Heart right ventricle (tissue), 16 donors: ENCODE measurements at regions not wholly inside any gene's neighbourhood (a gene's known extent, or its start where the extent isn't known, plus 50 kb on each side); places are given as distances from the start of the nearest gene placed in this dataset.

ENCODE experiments used
- ATAC-seq, 8 donors: fragments of 200-7000 bp; cut with Tn5 transposase; one replicate each; pipeline ENCODE4 v1.9.1; 2020; ENCODE audit warnings: mild to moderate bottlenecking in 8 of 8, moderate library complexity in 8 of 8, moderate number of reproducible peaks in 1 of 8
- DNase-seq, 2 donors: peaks; one replicate each; pipeline ENCODE4 v3.0.0-alpha.2; 2020
- H3K27ac ChIP-seq, 10 donors: fragments of 200-600 bp; sonication (generic) in 2 of 10; one replicate each; pipeline versions ENCODE4 v1.5.0 to v1.8.0; 2020 to 2022; ENCODE audit warnings: mild to moderate bottlenecking in 3 of 10
- H3K27me3 ChIP-seq, 7 donors: fragments of 200-600 bp; one replicate each; pipeline ENCODE4 v1.8.0; 2021 to 2022; ENCODE audit warnings: mild to moderate bottlenecking in 2 of 7
- H3K36me3 ChIP-seq, 9 donors: fragments of 200-600 bp; sonication (generic) in 1 of 9; one replicate each; pipeline versions ENCODE4 v1.5.0 to v1.8.0; 2020 to 2022; ENCODE audit warnings: mild to moderate bottlenecking in 2 of 9
- H3K4me1 ChIP-seq, 9 donors: fragments of 200-600 bp; sonication (generic) in 1 of 9; one replicate each; pipeline versions ENCODE4 v1.5.0 to v1.8.0; 2020 to 2022; ENCODE audit warnings: mild to moderate bottlenecking in 4 of 9
- H3K4me3 ChIP-seq, 10 donors: fragments of 200-600 bp; sonication (generic) in 2 of 10; one replicate each; pipeline versions ENCODE4 v1.5.0 to v1.8.0; 2020 to 2022; ENCODE audit warnings: mild to moderate bottlenecking in 7 of 10, moderate library complexity in 2 of 10
- H3K9me3 ChIP-seq, 11 donors: fragments of 200-600 bp in 10 of 11; sonication (generic) in 2 of 11; one replicate each; pipeline versions ENCODE4 v1.5.0 to v1.8.0; 2013 to 2022; ENCODE audit warnings: mild to moderate bottlenecking in 2 of 11, control low read depth in 1 of 11, moderate library complexity in 1 of 11
- CTCF ChIP-seq, 9 donors: fragments of 200-600 bp; sonication (generic) in 2 of 9; IDR thresholded peaks; one replicate each; pipeline versions ENCODE4 v1.5.0 to v1.8.0; 2021 to 2022; ENCODE audit warnings: antibody characterized with exemption in 9 of 9, mild to moderate bottlenecking in 5 of 9, moderate library complexity in 1 of 9
- WGBS, 2 donors: extraction: QIAGEN DNeasy Blood & Tissue Kit; methylation state at CpG; one replicate each; pipeline ENCODE4 v1.1.7; 2013; ENCODE audit warnings: inconsistent platforms in 1 of 2; 5-methylcytosine and 5-hydroxymethylcytosine counted together
- intact Hi-C, 10 donors: fragments of 100-400 bp; cut with DNase I; formaldehyde crosslinking; loops; one replicate each; pipeline versions ENCODE4 v1.11.1 to v1.14.2; 2022
- donor health status: Arrhythmogenic right ventricular cardiomyopathy.
- donor health status: ischemic (EF 13 %, LVEDD 7.1; RV severe dilation, severe dysfunction).
- donor health status: healthy with polysubstance abuse.
- donor health status: DM: no; HTN: yes; CAD: no.
- donor health status: DM: no; HTN: no; CAD: no.
- donor health status: ischemic (EF 25% LVEDD 6.9; RV normal size, moderate dysfunction).
- donor health status: ischemic (EF 25% LVEDD 5.7; RV mildly dilated, moderate dysfunction).
- donor health status: healthy.
- donor health status: DM: yes; HTN: yes; CAD: no.
- donor health status: Ischemic cardiomyopathy.
- donor health status: ischemic (EF 35%, LVEDD 5.7; RV mildly dilated, moderate dysfunction).
- donor health status: nonischemic (EF 11% LVEDD 7.7; RV severe dilation, severe dysfunction).
- donor health status: DM: yes; HTN: yes; CAD: no.
- donor health status: PGD.
- donor health status: ischemic (EF 29% LVEDD 5.4; RV normal size, mild dysfunction).
- donor health status: nonischemic (EF 23%, LVEDD 6.1; RV moderate dilation, normal function).

- H3K27ac ChIP-seq: no peak overlapping the region
- intact Hi-C loops: loop anchor here in 6 of 10 donors (5.0 to 10.0 kb wide), 6 partner anchors 74 to 251 kb away; partner anchors contain the start of gene DLL1 (in 2 of the 6)
- WGBS, 2 donors: 75 to 89% methylated on average over 5 of the region's 5 CpGs
Observed at GRCh38 chr6:170040906-170041305, 250.0 kb downstream of the DLL1 start.

GRCh38 chr6:170040115-170040500 is 250.8 kb downstream of the DLL1 start:
- no peak for ATAC-seq

More at GRCh38 chr6:170040906-170041305, 250.0 kb downstream of the DLL1 start:
- Histone ChIP-seq H3K4me1 (peaks cover 0 to 31% (median 14%) of the 10 kb centered on the region in 9 donors), H3K27me3 (no peaks in the 10 kb centered on the region), H3K4me3 (no peak overlapping the region), H3K9me3 (peaks cover 0 to 8% (median 0%) of the 10 kb centered on the region in 11 donors), H3K36me3 (no peaks in the 10 kb centered on the region)
- no peak for ATAC-seq
- DNase-seq: no peak
- no peak for TF ChIP-seq CTCF (IDR thresholded peaks at IDR 0.05)

GRCh38 chr6:170039156-170040114 is 251.4 kb downstream of the DLL1 start:
- Histone ChIP-seq H3K9me3 (peaks cover 0 to 8% (median 0%) of the 10 kb centered on the region in 11 donors), H3K27me3 (no peaks in the 10 kb centered on the region), H3K36me3 (no peaks in the 10 kb centered on the region), H3K27ac (no peak overlapping the region), H3K4me3 (no peak overlapping the region), H3K4me1 (peaks cover 0 to 28% (median 11%) of the 10 kb centered on the region in 9 donors)
- 82 to 89% methylated on average over 25 to 26 of the region's 28 CpGs for WGBS, 2 donors
- intact Hi-C loops: loop anchor here in 6 of 10 donors (5.0 to 10.0 kb wide), 6 partner anchors 72 to 253 kb away; partner anchors contain the start of gene DLL1 (in 2 of the 6)
- TF ChIP-seq CTCF (IDR thresholded peaks at IDR 0.05): no peak
- ATAC-seq: no peak
- no peak for DNase-seq

More at GRCh38 chr6:170040115-170040500, 250.8 kb downstream of the DLL1 start:
- intact Hi-C loops: loop anchor here in 6 of 10 donors (5.0 to 10.0 kb wide), 6 partner anchors 73 to 252 kb away; partner anchors contain the start of gene DLL1 (in 2 of the 6)
- no peak for DNase-seq
- Histone ChIP-seq H3K4me1 (peaks cover 0 to 31% (median 14%) of the 10 kb centered on the region in 9 donors), H3K27ac (no peak overlapping the region), H3K9me3 (peaks cover 0 to 8% (median 0%) of the 10 kb centered on the region in 11 donors), H3K27me3 (no peaks in the 10 kb centered on the region), H3K4me3 (no peak overlapping the region), H3K36me3 (no peaks in the 10 kb centered on the region)
- no peak for TF ChIP-seq CTCF (IDR thresholded peaks at IDR 0.05)
- 91 to 93% methylated on average over 9 of the region's 9 CpGs for WGBS, 2 donors

- no peak for TF ChIP-seq CTCF (IDR thresholded peaks at IDR 0.05)
- Histone ChIP-seq H3K27ac (no peak overlapping the region), H3K9me3 (peaks cover 0 to 8% (median 0%) of the 10 kb centered on the region in 11 donors), H3K4me3 (no peak overlapping the region), H3K27me3 (no peaks in the 10 kb centered on the region), H3K36me3 (no peaks in the 10 kb centered on the region), H3K4me1 (peaks cover 0 to 21% (median 5%) of the 10 kb centered on the region in 9 donors)
- intact Hi-C loops: no loop called here
- DNase-seq: no peak
- WGBS, 2 donors: 67% methylated on average over 9 of the region's 9 CpGs
- no peak for ATAC-seq
Observed at GRCh38 chr6:170038708-170039107, 252.2 kb downstream of the DLL1 start.
